NCI-H1105 (cell line): ENCODE measurements at regions not wholly inside any gene's neighbourhood (a gene's known extent, or its start where the extent isn't known, plus 50 kb on each side); places are given as distances from the start of the nearest gene placed in this dataset.

Experiments
- DNase-seq: peaks from one replicate; lab custom pipeline; 2025; lab: John Stamatoyannopoulos, UW

DNA sequence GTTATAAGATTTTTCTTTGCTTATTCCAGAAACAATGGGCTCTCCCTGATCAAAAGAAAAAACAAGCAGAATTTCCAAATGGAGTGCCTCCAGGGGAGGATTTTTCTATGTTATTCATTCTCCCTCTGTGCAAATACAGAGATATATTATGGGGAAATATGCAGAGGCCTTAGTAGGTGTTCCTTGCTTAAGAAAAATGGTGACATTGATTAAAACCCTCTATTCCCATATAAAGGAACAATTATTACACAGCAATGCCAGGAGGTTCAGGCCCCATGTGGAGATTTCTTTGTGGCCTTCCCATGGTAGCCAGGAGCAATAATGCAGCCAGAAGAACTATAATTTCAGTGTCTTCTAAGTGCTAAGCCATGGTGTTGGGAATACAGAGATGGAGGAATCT is 255.9 kb upstream of the CXCR4 start:
- no peak for DNase-seq

DNA sequence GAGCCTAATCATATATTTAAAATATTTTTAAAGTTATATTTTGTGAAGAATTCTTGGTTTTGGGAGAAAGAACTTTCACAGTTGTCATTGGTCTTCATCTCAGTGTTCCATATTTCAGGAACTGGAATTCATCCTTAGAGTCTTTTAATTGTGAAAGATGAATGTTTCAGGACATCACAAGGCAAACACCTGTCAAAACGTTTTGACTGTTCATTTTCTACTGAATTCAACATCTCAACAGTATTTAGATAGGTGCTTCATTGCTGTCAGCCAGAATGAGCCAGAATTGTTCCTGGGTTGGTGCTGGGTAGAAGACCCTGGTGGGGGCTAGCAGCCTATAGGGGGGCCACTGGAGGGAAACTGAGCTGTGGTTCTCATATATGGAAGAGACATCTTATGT is 255.1 kb upstream of the CXCR4 start:
- DNase-seq, result no peak

DNA sequence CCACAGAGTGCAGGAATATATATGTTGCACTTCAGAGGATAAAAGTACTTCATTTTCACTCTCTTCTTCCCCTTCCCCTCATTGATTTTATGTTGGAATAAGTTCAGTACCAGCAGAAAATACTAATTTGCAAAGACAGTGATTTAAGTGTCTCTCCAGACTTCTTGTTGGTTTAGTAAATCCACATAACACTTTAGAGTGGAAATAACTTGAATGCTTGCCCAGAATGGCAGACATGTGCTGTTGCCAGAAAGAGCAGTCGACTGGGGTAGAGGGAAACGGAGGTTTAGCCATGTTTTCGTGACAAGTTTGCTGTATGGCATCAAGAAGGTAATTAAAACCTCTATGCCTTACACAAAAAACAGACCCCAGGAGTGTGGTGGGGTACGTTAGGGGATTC is 246.0 kb upstream of the CXCR4 start:
- peak; percentile 30 for DNase-seq

DNA sequence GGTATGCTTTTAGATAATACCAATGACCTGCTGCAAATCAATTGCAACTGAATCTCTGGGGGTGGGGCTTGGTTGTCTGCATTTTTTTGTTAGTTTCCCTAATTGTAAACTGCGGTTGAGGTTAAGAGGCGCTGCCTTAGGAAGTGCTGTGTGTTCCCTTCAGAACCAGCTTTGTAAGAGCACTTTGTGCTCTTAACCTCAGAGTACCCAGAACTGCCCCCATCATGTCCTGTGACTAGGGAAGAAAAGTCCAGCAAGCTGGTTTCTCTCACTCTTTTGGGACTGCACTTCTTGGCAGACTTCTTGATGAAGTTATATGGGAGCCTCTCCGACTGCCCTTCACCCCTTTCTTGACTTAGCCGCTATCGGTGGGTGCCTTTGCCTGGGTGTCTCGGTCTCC is 245.5 kb upstream of the CXCR4 start:
- no peak for DNase-seq

DNA sequence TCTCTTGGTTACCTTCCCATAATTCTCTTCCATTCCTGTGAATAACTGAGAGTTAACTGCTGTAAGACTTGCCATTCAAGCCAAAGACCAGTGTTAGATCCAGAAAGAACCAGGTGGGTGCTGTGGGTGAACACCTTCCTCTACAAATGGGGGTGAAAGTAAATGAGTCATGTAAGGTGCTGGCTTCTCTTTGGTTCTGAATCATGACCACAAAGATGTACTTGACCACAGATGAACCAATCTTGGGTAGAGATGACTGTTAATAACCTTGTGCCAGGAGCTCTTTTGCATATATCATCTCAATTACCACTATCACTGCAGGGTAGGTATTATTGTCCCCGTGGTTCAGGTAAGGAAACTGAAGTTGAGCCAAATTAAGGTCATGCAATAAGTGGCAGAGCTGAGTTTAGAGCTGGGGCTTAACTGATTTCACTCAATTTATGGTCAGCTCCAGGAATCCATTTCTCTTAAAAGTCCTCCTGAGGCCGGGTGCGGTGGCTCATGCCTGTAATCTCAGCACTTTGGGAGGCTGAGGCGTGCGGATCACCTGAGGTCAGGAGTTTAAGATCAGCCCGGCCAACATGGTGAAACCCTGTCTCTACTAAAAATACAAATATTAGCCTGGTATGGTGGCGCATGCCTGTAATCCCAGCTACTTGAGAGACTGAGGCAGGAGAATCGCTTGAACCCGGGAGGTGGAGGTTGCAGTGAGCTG is 244.9 kb upstream of the CXCR4 start:
- no peak for DNase-seq

DNA sequence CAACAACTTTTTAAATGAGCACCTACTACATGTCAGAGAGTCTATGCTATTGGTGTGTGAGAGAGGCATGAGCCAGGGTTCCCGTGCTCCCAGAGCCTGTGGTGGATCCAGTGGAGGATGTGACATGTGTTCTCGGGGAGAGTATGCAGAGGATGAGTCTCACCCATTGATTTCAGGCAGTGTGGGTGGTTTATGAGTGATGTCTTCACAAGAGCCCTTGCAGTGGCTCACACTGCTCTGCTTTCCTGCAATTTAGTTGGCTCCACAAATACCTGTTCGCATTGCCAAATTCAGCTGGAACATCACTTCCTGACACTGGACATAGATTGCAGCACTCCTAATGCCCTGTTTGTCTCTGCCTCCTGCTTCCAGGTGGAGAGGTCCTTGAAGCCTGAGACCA is 243.6 kb upstream of the CXCR4 start:
- no peak for DNase-seq

DNA sequence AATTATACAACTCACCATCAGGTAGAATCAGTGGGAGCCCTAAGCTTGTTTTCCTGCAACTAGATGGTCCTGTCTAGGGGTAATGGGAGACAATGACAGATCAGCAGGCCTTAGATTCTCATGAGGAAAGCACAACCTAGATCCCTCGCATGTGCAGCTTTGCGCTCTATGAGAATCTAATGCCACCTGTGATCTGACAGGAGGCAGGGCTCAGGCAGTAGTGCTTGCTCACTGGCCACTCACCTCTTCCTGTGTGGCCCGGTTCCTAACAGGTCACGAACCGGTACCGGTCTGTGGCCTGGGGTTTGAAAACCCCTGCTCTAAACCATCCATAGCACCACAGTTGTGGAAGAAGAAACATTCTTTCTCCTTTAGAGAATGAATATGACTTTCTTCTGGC is 242.8 kb upstream of the CXCR4 start:
- DNase-seq, result no peak

DNA sequence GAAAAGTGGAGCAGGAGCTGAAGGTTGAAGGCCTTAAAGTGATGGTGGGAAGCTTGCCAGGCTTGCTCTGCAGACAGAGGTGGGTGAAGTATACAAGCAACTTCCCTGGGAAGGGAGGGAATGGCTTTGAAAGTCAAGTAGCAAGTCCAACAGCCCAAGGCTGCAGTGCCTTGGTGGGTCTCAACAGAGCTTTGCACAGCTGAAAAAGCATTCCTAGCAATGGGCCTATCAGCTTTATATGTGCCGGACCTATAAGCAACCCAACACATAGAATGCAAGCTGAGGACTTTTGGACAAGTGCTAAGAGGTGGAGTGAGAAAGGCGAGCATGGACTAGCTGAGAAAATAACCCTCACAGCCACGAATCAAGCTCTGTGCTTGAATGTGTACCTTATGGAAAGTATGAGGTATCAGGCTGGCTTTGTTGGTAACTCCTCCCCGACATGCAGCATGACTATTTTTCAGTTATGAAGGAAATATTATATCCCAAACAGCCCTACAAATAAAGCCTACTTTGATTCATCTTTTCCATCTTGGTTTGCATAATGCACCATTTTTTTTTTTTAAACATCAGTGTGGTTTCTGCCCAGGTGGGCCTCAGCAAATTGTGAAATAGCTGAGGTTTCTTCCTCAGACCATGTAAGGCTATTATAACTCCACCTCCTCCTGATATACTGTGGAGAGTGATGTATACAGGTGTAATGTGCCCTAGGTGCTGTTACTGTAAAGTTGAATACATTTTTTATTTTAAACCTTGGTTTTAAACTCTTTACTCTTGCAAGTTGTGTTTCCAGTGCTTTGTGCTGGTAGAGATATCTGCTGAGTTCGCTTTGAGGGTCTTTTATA is 241.4 kb upstream of the CXCR4 start:
- DNase-seq, result no peak

DNA sequence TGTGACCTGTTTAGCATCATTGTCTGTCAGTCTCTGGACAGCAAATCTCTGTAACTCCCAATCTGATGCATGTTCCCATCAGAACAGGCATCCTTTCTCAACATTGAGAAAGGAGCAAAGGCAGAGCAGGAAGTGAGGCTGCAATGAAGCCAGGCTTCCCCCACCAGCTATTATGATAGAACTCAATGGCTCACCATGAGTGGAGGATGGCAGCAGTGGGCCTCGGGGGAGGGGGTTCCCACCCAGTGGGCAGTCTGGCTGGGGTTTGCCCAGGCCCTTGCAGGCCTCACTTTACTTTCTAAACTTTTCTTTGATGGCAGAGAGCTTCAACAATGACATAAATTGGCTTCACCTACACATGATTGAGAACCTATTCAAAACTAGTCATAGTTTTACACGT is 240.6 kb upstream of the CXCR4 start:
- DNase-seq, result no peak

DNA sequence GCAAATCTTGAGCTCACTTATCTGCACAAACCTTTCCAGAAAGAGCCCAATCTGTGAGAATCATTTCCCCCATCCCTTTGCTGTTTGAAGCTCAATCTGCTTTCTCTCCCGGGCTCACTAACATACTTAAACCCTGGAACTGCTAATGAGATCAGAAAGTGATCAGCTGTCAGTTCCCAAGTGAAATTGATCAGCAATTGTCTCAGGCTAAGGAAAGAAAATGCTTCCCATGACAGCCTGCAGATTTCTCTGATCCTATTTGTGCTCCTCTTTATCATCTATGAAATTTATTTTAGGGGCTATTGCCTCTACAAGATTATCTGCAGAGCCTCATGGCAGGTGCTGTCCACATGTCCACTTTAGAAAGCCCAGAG is 239.0 kb upstream of the CXCR4 start:
- DNase-seq, result no peak

DNA sequence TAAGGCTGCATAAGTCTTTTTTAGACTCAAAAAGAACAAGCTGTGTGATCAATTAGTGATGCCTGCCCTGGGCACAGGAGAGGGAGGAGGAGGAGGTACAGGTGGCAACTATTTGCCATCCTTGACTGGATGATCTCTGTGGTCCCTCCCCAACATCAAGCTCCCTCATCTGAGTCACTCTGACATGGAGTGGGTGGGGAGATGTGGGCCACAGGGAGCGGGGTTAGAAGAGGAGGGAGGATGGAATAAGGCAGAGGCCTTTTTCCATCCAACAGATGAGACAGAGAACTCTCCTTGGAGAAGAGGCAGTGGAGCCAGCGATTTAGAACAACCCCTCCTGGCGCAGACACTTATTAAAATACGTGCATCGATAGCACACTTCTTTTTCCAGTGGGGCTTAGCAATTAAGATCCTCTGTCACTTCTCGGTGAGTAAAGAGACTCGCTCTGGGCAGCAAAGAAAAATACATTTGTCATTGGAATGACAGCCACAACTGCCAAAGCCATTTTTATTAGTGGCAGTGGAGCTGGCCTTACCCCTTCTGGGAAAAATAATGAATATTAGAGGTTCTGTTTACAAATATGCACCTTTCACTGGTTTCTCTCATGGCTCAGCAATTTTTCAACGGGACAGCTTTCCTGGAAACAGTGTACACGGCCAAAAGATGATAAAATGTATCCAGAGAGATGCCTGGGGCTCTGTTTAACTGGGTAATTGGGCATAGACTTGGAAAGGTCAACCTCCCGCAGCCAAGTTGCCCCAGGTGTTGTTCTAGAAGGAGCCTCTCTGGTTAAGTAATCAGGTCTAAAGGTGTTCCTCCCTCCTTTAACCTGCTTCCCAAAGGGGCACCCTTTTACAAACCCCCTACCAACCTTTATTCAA is 238.4 kb upstream of the CXCR4 start:
- no peak for DNase-seq

DNA sequence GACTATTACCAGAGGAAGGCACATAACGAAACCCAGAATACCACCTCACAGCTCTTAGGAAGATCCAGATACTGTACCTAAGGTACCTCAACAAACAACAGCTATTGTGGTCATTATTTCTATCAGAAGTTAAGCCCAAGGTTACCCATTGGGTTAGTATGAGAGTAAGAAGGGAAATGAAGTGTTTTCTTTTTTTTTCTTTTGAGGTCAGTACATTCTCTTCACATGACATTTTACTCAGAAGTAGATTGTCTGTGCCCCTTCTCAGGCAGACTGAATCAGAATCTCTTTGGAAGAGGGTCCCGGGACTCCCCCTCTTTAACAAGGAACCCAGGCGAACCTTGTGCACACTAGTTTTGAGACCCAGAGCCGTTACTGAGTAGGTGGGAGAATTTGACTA is 233.7 kb upstream of the CXCR4 start:
- no peak for DNase-seq

DNA sequence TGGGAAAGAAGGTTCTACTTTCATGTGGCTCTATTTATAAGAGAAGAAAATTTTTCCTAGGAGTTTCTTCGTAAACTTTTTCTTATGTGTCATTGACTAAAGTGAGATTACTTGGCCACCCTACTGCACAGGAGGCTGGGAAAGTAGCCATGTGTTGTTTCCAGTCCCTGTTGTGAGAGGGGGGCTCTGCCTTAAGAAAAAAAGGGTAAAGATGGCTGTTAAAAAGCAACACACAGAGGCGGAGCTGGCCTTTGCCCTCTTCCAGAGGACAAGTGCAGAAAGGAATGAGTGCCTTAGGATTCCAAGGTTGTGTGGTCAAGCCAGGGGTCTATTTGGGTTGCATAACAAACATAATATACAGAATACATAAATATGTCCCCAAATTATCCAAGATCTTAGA is 230.0 kb upstream of the CXCR4 start:
- no peak for DNase-seq

DNA sequence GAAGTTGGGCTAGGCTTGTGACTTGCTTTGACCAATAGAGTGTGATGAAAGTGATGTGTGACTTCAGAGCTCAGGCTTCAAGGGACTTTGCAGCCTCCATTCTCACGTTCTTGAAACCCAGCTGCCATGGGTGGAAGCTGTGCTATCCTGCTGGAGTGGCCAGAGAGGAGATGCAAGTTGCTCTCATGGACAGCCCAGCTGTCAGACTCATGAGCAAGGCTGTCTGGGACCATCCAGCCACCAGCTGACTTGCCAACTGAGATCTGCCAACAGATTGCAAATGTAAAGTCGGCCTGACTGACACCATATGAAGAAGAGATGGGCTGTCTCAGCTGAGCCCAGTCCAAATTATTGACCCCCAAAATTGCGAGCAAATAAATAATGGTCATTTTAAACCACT is 226.4 kb upstream of the CXCR4 start:
- DNase-seq, result no peak

DNA sequence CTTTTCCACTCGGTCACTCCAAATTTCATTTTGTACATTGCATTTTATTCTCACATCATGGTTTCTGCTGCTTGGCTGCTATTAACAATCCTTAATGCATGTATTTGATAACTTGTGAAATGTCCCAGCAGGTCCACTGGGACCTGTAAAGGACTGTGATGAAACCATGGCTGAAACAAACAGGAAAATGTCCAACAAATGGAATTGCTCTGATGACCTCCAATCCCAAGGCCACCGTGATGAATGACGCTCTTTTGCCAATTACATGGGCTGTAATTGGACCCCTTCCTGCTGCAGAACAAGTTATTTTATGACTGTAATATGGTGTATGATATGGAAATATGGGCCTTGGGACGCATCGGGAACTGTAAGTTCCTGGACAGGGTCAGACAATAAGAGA is 224.2 kb upstream of the CXCR4 start:
- DNase-seq, result no peak

DNA sequence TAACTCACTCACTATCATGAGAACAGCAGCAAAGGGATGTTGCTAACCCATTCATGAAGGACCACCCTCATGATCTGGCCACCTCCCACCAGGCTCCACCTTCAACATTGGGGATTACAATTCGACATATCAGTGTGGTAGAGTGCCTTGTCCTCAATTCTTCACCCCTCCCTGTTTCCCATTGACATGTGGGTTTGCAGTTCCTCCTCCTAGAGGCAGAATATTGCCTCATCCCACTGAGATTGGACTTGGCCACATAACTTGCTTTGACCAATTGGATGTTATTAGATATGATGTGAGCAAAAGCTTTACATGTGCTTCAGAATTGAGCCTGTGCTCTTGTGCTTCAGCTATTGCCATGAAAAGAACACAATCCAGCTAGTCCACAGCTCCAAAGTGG is 217.0 kb upstream of the CXCR4 start:
- no peak for DNase-seq

DNA sequence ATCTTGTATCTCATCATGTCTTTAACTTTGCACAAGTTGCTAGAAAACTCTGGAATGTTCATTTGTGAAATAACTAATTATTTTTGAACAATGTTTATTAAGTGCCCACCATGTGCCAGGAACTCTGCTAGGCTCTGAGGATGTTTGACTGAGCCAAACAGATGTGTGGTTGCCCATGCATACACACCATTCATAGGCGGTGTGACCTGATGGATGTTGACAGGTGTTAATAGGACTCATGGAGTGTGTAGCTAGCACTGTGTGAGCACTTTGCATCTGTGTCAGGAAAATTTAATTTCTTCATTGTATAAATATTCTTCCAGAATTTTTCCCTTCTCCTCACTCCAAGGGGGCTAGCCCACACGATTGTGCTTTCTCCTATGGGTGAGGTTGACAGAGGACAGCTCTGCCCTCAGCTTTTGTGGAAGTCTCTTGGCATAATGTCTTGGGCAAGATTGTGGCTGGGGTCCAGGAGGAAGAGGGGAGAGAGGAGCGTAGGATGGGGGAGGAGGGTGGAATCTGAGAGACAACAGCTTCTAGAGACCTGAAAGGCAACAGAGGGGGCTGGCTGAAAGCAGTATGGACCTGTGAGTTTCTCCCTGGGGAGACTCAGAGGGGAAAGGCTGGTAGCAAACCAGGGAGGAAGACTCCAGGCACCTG is 214.6 kb upstream of the CXCR4 start:
- no peak for DNase-seq

DNA sequence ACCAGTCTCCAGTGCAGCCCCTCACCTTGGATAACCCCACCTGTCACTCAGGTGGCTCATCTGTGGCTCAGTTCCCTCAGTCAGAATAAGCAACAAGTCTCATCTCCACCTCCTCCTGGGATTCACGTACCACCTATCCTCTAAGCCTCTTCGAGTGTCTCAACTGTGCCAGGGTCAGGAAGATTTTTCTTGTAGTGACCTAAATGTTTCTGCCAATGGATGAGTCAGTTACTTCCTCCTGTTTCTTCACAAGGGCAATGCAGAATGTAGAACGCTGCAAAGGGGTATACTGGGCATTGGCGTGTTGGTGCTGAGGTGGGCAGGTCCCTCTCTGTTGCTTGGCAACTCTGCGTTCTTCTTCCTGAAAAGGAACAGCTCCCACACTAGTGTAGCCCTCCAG is 213.3 kb upstream of the CXCR4 start:
- DNase-seq, result no peak

DNA sequence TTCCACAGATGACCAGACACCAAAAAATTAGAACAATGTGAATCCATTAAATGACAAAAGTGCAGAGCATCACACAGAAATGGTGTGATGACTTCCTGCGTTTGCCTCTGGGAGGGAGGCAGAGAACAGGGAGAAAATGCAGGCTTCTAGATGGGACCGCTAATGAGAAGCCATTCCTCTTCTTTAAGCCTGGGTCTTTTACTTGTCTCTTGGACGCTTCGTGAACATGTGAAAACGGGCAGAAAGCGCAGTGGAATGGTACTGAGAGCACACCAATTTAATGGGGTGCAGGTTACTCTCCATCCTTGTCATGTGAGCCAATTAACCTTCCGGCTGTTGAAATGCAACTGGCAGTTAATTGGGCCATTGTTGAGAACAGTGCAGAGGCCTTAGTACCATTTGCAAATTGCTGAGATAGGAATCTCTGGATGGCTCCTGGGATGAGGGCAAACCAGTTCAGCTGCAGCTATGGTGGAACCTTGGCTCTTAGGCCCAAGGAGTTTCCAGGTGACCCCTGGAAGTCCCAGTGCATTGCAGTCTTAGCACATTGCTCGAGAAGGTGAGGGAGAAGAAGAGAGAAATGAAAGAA is 210.4 kb upstream of the CXCR4 start:
- no peak for DNase-seq

DNA sequence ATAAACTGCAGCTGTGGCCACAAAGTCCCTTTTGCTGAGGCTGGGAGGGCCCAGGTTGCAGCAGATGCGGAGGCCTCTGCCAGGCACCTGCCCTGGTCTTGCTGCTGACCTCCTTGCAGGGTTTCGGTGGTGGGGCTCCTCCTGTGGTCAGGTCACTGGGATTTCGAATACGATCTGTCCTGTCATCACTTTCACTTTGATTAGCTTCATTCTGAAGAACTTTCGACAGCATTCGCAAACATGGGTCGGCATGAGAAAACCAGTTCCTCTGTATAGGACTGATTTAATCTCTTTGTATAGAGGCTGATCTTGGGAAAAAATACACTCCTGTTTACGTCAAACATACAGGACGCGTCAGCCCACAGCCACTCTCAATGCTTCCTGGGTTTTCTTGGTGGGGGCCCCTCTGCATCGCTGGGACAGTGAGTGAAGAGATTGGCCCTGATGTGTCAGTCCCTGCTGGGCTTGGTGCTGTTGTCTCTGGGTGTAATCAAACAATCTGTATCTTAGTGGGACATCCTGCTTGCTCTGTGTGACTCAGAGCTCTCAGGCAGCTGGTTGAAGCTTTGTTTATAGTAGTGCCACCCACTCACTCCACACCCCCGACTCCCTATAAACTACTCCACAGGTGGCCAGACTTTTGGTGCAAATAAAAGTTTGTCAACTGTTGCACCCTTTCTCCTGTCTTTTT is 209.4 kb upstream of the CXCR4 start:
- no peak for DNase-seq

DNA sequence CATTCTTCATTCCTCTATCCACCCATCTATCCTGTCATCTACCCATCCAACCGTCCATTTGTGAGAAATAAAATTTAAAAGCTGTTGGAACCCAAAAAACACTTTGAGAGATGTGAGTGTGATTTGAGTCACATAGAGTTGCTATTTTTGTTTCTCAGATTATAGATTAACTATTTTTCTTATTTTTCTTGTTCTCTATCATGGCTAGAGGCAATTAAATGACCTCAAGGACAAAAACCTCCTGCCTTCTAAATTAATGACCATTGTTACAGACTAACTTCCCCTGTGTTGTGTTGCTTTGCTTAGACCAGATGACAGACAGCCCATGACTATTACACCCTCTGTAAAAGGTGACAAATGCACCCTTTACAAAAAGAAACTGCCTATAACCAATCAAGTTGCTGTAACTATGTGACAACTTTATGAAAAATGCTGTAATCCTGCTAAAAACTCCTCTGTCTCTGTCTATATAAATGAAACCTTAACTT is 207.9 kb upstream of the CXCR4 start:
- DNase-seq, result no peak
